Activated CD8-positive, alpha-beta T cell treated with anti-CD3 and anti-CD28 coated beads for 36 hours (primary cell): ENCODE measurements at regions not wholly inside any gene's neighbourhood (a gene's known extent, or its start where the extent isn't known, plus 50 kb on each side); places are given as distances from the start of the nearest gene placed in this dataset.

Experiments used
- ATAC-seq: fragments of 200-7000 bp; cut with Tn5 transposase; one replicate; pipeline ENCODE4 v1.10.0; 2021; ENCODE audit warnings: mild to moderate bottlenecking, moderate library complexity
- CTCF ChIA-PET: fragments of 350-600 bp; sonication (Branson Sonifier 250); formaldehyde crosslinking; loops from one replicate; lab custom pipeline; 2021; ENCODE audit warnings: antibody characterized with exemption; lab: Charles Lee
- POLR2A ChIA-PET: fragments of 350-600 bp; sonication (Branson Sonifier 250); formaldehyde crosslinking; loops from one replicate; lab custom pipeline; 2021; ENCODE audit warnings: antibody characterized with exemption; lab: Charles Lee
- DNase-seq: peaks from one replicate; pipeline ENCODE4 v3.0.0-alpha.2; 2020
- H3K27ac Mint-ChIP-seq: one replicate; pipeline ENCODE4 v1.8.0; 2021; ENCODE audit warnings: mild to moderate bottlenecking, mixed read lengths
- H3K27me3 Mint-ChIP-seq: one replicate; pipeline ENCODE4 v1.8.0; 2021; ENCODE audit warnings: mixed read lengths
- H3K36me3 Mint-ChIP-seq: one replicate; pipeline ENCODE4 v1.8.0; 2021; ENCODE audit warnings: low read depth, mixed read lengths
- H3K4me1 Mint-ChIP-seq: one replicate; pipeline ENCODE4 v1.8.0; 2021; ENCODE audit warnings: low read depth, mixed read lengths
- H3K4me3 Mint-ChIP-seq: one replicate; pipeline ENCODE4 v1.8.0; 2021; ENCODE audit warnings: mild to moderate bottlenecking, moderate library complexity, mixed read lengths
- H3K9me3 Mint-ChIP-seq: one replicate; pipeline ENCODE4 v1.8.0; 2021; ENCODE audit warnings: mixed read lengths
- CTCF ChIP-seq: fragments of 200-600 bp; IDR thresholded peaks from one replicate; pipeline ENCODE4 v1.8.0; 2022; ENCODE audit warnings: antibody characterized with exemption, mild to moderate bottlenecking
- intact Hi-C: fragments of 100-400 bp; cut with micrococcal nuclease; formaldehyde crosslinking; loops from one replicate; pipeline ENCODE4 v1.10.0; 2022

GRCh38 chr5:26232706-26233105 lies 805.7 kb downstream of the CDH9 start:
- ATAC-seq (no peak), DNase-seq (no peak)
- intact Hi-C loops, result no loop called here
- Mint-ChIP-seq H3K27ac (no peak overlapping the region), H3K9me3 (peaks cover 18% of the 10 kb centered on the region), H3K27me3 (no peaks in the 10 kb centered on the region), H3K36me3 (no peaks in the 10 kb centered on the region), H3K4me1 (no peaks in the 10 kb centered on the region), H3K4me3 (no peak overlapping the region)
- CTCF ChIA-PET, result no interaction called here
- POLR2A ChIA-PET, result no interaction called here
- TF ChIP-seq CTCF, result no peak

GRCh38 chr5:26231316-26231715 lies 807.1 kb downstream of the CDH9 start:
- no peak overlapping the region for H3K4me3 Mint-ChIP-seq
- DNase-seq (no peak), ATAC-seq (no peak)
- H3K4me1 Mint-ChIP-seq, result no peaks in the 10 kb centered on the region
- peaks cover 24% of the 10 kb centered on the region for H3K9me3 Mint-ChIP-seq
- H3K36me3 Mint-ChIP-seq, result no peaks in the 10 kb centered on the region
- ChIA-PET POLR2A (no interaction called here), CTCF (no interaction called here)
- no peaks in the 10 kb centered on the region for H3K27me3 Mint-ChIP-seq
- TF ChIP-seq CTCF, result no peak
- intact Hi-C loops, result no loop called here
- no peak overlapping the region for H3K27ac Mint-ChIP-seq

GRCh38 chr5:26229848-26230247 lies 808.5 kb downstream of the CDH9 start:
- intact Hi-C loops, result no loop called here
- DNase-seq (no peak), ATAC-seq (no peak)
- Mint-ChIP-seq H3K27ac (no peak overlapping the region), H3K9me3 (peaks cover 28% of the 10 kb centered on the region), H3K4me3 (no peak overlapping the region), H3K36me3 (no peaks in the 10 kb centered on the region), H3K4me1 (no peaks in the 10 kb centered on the region), H3K27me3 (no peaks in the 10 kb centered on the region)
- TF ChIP-seq CTCF, result no peak
- CTCF ChIA-PET, result no interaction called here
- POLR2A ChIA-PET, result no interaction called here

GRCh38 chr5:26227245-26227644 lies 811.1 kb downstream of the CDH9 start:
- Mint-ChIP-seq H3K27me3 (no peaks in the 10 kb centered on the region), H3K4me1 (no peaks in the 10 kb centered on the region), H3K4me3 (no peak overlapping the region), H3K9me3 (peaks cover 27% of the 10 kb centered on the region), H3K36me3 (no peaks in the 10 kb centered on the region), H3K27ac (no peak overlapping the region)
- ATAC-seq (no peak), DNase-seq (no peak)
- POLR2A ChIA-PET, result no interaction called here
- TF ChIP-seq CTCF, result no peak
- intact Hi-C loops, result no loop called here
- CTCF ChIA-PET, result no interaction called here

- no peak for DNase-seq
- intact Hi-C loops, result no loop called here
- Mint-ChIP-seq H3K9me3 (peaks cover 7% of the 10 kb centered on the region), H3K36me3 (no peaks in the 10 kb centered on the region), H3K27ac (no peak overlapping the region), H3K27me3 (no peaks in the 10 kb centered on the region), H3K4me3 (no peak overlapping the region), H3K4me1 (no peaks in the 10 kb centered on the region)
- no peak for ATAC-seq
- TF ChIP-seq CTCF, result no peak
- ChIA-PET CTCF (no interaction called here), POLR2A (no interaction called here)
These were observed 833.3 kb downstream of the CDH9 start for GRCh38 chr5:26205121-26205520.
